H1 (cell line): ENCODE measurements at regions not wholly inside any gene's neighbourhood (a gene's known extent, or its start where the extent isn't known, plus 50 kb on each side); places are given as distances from the start of the nearest gene placed in this dataset.

Experiments used
- CHD7 ChIP-seq: fragments of 300-600 bp; sonication (generic); IDR thresholded peaks from 2 replicates; pipeline ENCODE4 v1.7.1; 2012; ENCODE audit warnings: low read length, moderate library complexity, mild to moderate bottlenecking, inconsistent platforms; ENCODE audit not compliant: insufficient replicate concordance
- FOSL1 ChIP-seq: IDR thresholded peaks from 2 replicates; pipeline ENCODE4 v1.6.1; 2011; ENCODE audit warnings: mild to moderate bottlenecking, low read depth, low read length, moderate library complexity; ENCODE audit not compliant: insufficient read depth
- HDAC6 ChIP-seq: IDR thresholded peaks from one replicate; pipeline ENCODE4 v1.7.1; 2012; ENCODE audit warnings: low read depth, mild to moderate bottlenecking, inconsistent platforms, low read length, moderate library complexity

- TF ChIP-seq CHD7 (no peak), FOSL1 (no peak), HDAC6 (no peak)
- TF ChIP-seq, all 59 proteins: peak for 0
Observed at GRCh38 chr10:8297959-8298358, 243.5 kb downstream of the GATA3 start (continued).
